Naive B cell (primary cell): ENCODE measurements at regions not wholly inside any gene's neighbourhood (a gene's known extent, or its start where the extent isn't known, plus 50 kb on each side); places are given as distances from the start of the nearest gene placed in this dataset.

Experiments used
- ATAC-seq, 2 donors: fragments of 150-1000 bp; cut with Tn5 transposase; 2 replicates each; pipeline ENCODE4 v1.10.0; 2021; ENCODE audit warnings: low read depth in 2 of 2, mild to moderate bottlenecking in 2 of 2, moderate library complexity in 2 of 2
- DNase-seq: peaks from one replicate; pipeline ENCODE4 v3.0.0; 2022
- H3K27ac Mint-ChIP-seq, 6 donors: one replicate each; pipeline ENCODE4 v1.8.0; 2020 to 2022; ENCODE audit warnings: mild to moderate bottlenecking in 6 of 6, mixed read lengths in 6 of 6, moderate library complexity in 5 of 6, inconsistent platforms in 2 of 6
- H3K27me3 Mint-ChIP-seq, 3 donors: one replicate each; pipeline ENCODE4 v1.8.0; 2021 to 2022; ENCODE audit warnings: mixed read lengths in 3 of 3, mild to moderate bottlenecking in 1 of 3
- H3K36me3 Mint-ChIP-seq, 2 donors: one replicate each; pipeline ENCODE4 v1.8.0; 2020 to 2022; ENCODE audit warnings: mixed read lengths in 2 of 2, inconsistent platforms in 1 of 2, mild to moderate bottlenecking in 1 of 2
- H3K4me1 Mint-ChIP-seq, 3 donors: one replicate each; pipeline ENCODE4 v1.8.0; 2020 to 2022; ENCODE audit warnings: mixed read lengths in 3 of 3, inconsistent platforms in 1 of 3, mild to moderate bottlenecking in 1 of 3, moderate library complexity in 1 of 3
- H3K4me3 Mint-ChIP-seq, 8 donors: one replicate each; pipeline ENCODE4 v1.8.0; 2020 to 2022; ENCODE audit warnings: mild to moderate bottlenecking in 8 of 8, mixed read lengths in 8 of 8, moderate library complexity in 8 of 8, inconsistent platforms in 2 of 8
- H3K9me3 Mint-ChIP-seq, 7 donors: one replicate each; pipeline ENCODE4 v1.8.0; 2020 to 2022; ENCODE audit warnings: mixed read lengths in 7 of 7, mild to moderate bottlenecking in 5 of 7, inconsistent platforms in 2 of 7, moderate library complexity in 1 of 7

- no peaks in the 10 kb centered on the region for H3K4me1 Mint-ChIP-seq
- H3K9me3 Mint-ChIP-seq = peaks cover 0 to 6% (median 0%) of the 10 kb centered on the region in 7 donors
- no peaks in the 10 kb centered on the region for H3K27me3 Mint-ChIP-seq
- DNase-seq = no peak
- H3K27ac Mint-ChIP-seq = no peak overlapping the region
- no peak for ATAC-seq
- H3K36me3 Mint-ChIP-seq = no peaks in the 10 kb centered on the region
- H3K4me3 Mint-ChIP-seq = no peak overlapping the region
Observed at GRCh38 chr16:62253966-62254365, 217.7 kb upstream of the CDH8 start.

- ATAC-seq (no peak), DNase-seq (no peak)
- Mint-ChIP-seq H3K27me3 (no peaks in the 10 kb centered on the region), H3K4me1 (no peaks in the 10 kb centered on the region), H3K27ac (no peak overlapping the region), H3K9me3 (peaks cover 0 to 6% (median 0%) of the 10 kb centered on the region in 7 donors), H3K4me3 (no peak overlapping the region), H3K36me3 (no peaks in the 10 kb centered on the region)
Observed at GRCh38 chr16:62249069-62249468, 212.8 kb upstream of the CDH8 start.

GRCh38 chr16:62240722-62241121 lies 204.5 kb upstream of the CDH8 start:
- peaks cover 0 to 5% (median 0%) of the 10 kb centered on the region in 7 donors for H3K9me3 Mint-ChIP-seq

GRCh38 chr16:62225675-62226074 lies 189.4 kb upstream of the CDH8 start:
- no peak for ATAC-seq
- Mint-ChIP-seq H3K36me3 (no peaks in the 10 kb centered on the region), H3K27ac (no peak overlapping the region), H3K27me3 (no peaks in the 10 kb centered on the region), H3K9me3 (peaks cover 0 to 9% (median 0%) of the 10 kb centered on the region in 7 donors), H3K4me3 (no peak overlapping the region), H3K4me1 (no peaks in the 10 kb centered on the region)
- DNase-seq = no peak

More at GRCh38 chr16:62240722-62241121, 204.5 kb upstream of the CDH8 start:
- Mint-ChIP-seq H3K36me3 (no peaks in the 10 kb centered on the region), H3K4me3 (no peak overlapping the region), H3K27ac (no peak overlapping the region), H3K4me1 (no peaks in the 10 kb centered on the region), H3K27me3 (no peaks in the 10 kb centered on the region)
- ATAC-seq (no peak), DNase-seq (no peak)

- Mint-ChIP-seq H3K27ac (no peak overlapping the region), H3K27me3 (no peaks in the 10 kb centered on the region), H3K4me3 (no peak overlapping the region), H3K9me3 (peaks cover 0 to 12% (median 0%) of the 10 kb centered on the region in 7 donors), H3K36me3 (no peaks in the 10 kb centered on the region), H3K4me1 (no peaks in the 10 kb centered on the region)
- ATAC-seq = no peak
- DNase-seq = no peak
Observed at GRCh38 chr16:62224646-62225209, 188.5 kb upstream of the CDH8 start.

- no peaks in the 10 kb centered on the region for H3K4me1 Mint-ChIP-seq
- H3K27ac Mint-ChIP-seq = no peak overlapping the region
- H3K27me3 Mint-ChIP-seq = no peaks in the 10 kb centered on the region
- H3K9me3 Mint-ChIP-seq = peaks cover 0 to 11% (median 0%) of the 10 kb centered on the region in 7 donors
- no peak overlapping the region for H3K4me3 Mint-ChIP-seq
- H3K36me3 Mint-ChIP-seq = no peaks in the 10 kb centered on the region
- no peak for ATAC-seq
- no peak for DNase-seq
Observed at GRCh38 chr16:62216837-62217236, 180.6 kb upstream of the CDH8 start.

GRCh38 chr16:62213763-62214162 lies 177.5 kb upstream of the CDH8 start:
- DNase-seq = no peak
- Mint-ChIP-seq H3K4me1 (no peaks in the 10 kb centered on the region), H3K4me3 (no peak overlapping the region), H3K9me3 (peaks cover 0 to 13% (median 2%) of the 10 kb centered on the region in 7 donors), H3K36me3 (no peaks in the 10 kb centered on the region), H3K27me3 (no peaks in the 10 kb centered on the region), H3K27ac (no peak overlapping the region)
- no peak for ATAC-seq

- DNase-seq (no peak), ATAC-seq (no peak)
- peaks cover 0 to 8% (median 2%) of the 10 kb centered on the region in 7 donors for H3K9me3 Mint-ChIP-seq
- H3K27ac Mint-ChIP-seq = no peak overlapping the region
- no peaks in the 10 kb centered on the region for H3K27me3 Mint-ChIP-seq
- no peak overlapping the region for H3K4me3 Mint-ChIP-seq
- no peaks in the 10 kb centered on the region for H3K4me1 Mint-ChIP-seq
- H3K36me3 Mint-ChIP-seq = no peaks in the 10 kb centered on the region
Observed at GRCh38 chr16:62208934-62209333, 172.7 kb upstream of the CDH8 start.

GRCh38 chr16:62205459-62205858 lies 169.2 kb upstream of the CDH8 start:
- DNase-seq (no peak), ATAC-seq (no peak)
- no peak overlapping the region for H3K4me3 Mint-ChIP-seq
- no peaks in the 10 kb centered on the region for H3K27me3 Mint-ChIP-seq
- H3K9me3 Mint-ChIP-seq = peaks cover 0 to 8% (median 0%) of the 10 kb centered on the region in 7 donors
- no peak overlapping the region for H3K27ac Mint-ChIP-seq
- no peaks in the 10 kb centered on the region for H3K4me1 Mint-ChIP-seq
- H3K36me3 Mint-ChIP-seq = no peaks in the 10 kb centered on the region

- Mint-ChIP-seq H3K4me3 (no peak overlapping the region), H3K4me1 (no peaks in the 10 kb centered on the region), H3K36me3 (no peaks in the 10 kb centered on the region), H3K9me3 (peaks cover 0 to 8% (median 2%) of the 10 kb centered on the region in 7 donors), H3K27ac (no peak overlapping the region), H3K27me3 (no peaks in the 10 kb centered on the region)
- no peak for DNase-seq
- no peak for ATAC-seq
Observed at GRCh38 chr16:62201911-62202310, 165.7 kb upstream of the CDH8 start.

- no peaks in the 10 kb centered on the region for H3K36me3 Mint-ChIP-seq
- H3K27me3 Mint-ChIP-seq = no peaks in the 10 kb centered on the region
- ATAC-seq (no peak), DNase-seq (no peak)
- peaks cover 0 to 6% (median 2%) of the 10 kb centered on the region in 7 donors for H3K9me3 Mint-ChIP-seq
- no peaks in the 10 kb centered on the region for H3K4me1 Mint-ChIP-seq
- H3K4me3 Mint-ChIP-seq = no peak overlapping the region
- no peak overlapping the region for H3K27ac Mint-ChIP-seq
Observed at GRCh38 chr16:62194828-62195227, 158.6 kb upstream of the CDH8 start.

GRCh38 chr16:62190426-62190825 lies 154.2 kb upstream of the CDH8 start:
- DNase-seq (no peak), ATAC-seq (no peak)
- Mint-ChIP-seq H3K27ac (no peak overlapping the region), H3K4me3 (no peak overlapping the region), H3K27me3 (no peaks in the 10 kb centered on the region), H3K36me3 (no peaks in the 10 kb centered on the region), H3K9me3 (peaks cover 0 to 8% (median 3%) of the 10 kb centered on the region in 7 donors), H3K4me1 (no peaks in the 10 kb centered on the region)

- Mint-ChIP-seq H3K4me3 (no peak overlapping the region), H3K27ac (no peak overlapping the region), H3K27me3 (no peaks in the 10 kb centered on the region), H3K9me3 (peaks cover 1 to 17% (median 2%) of the 10 kb centered on the region in 7 donors), H3K4me1 (no peaks in the 10 kb centered on the region), H3K36me3 (no peaks in the 10 kb centered on the region)
- DNase-seq = no peak
- ATAC-seq = no peak
Observed at GRCh38 chr16:62177351-62178203, 141.3 kb upstream of the CDH8 start.

- DNase-seq = no peak
- H3K27me3 Mint-ChIP-seq = no peaks in the 10 kb centered on the region
- no peak overlapping the region for H3K27ac Mint-ChIP-seq
- H3K4me3 Mint-ChIP-seq = no peak overlapping the region
- H3K9me3 Mint-ChIP-seq = peaks cover 0 to 20% (median 11%) of the 10 kb centered on the region in 7 donors
- no peaks in the 10 kb centered on the region for H3K36me3 Mint-ChIP-seq
- ATAC-seq = no peak
- H3K4me1 Mint-ChIP-seq = no peaks in the 10 kb centered on the region
Observed at GRCh38 chr16:62170642-62171041, 134.4 kb upstream of the CDH8 start.
